ENCODE measurements at regions not wholly inside any gene's neighbourhood (a gene's known extent, or its start where the extent isn't known, plus 50 kb on each side); places are given as distances from the start of the nearest gene placed in this dataset.

DNA sequence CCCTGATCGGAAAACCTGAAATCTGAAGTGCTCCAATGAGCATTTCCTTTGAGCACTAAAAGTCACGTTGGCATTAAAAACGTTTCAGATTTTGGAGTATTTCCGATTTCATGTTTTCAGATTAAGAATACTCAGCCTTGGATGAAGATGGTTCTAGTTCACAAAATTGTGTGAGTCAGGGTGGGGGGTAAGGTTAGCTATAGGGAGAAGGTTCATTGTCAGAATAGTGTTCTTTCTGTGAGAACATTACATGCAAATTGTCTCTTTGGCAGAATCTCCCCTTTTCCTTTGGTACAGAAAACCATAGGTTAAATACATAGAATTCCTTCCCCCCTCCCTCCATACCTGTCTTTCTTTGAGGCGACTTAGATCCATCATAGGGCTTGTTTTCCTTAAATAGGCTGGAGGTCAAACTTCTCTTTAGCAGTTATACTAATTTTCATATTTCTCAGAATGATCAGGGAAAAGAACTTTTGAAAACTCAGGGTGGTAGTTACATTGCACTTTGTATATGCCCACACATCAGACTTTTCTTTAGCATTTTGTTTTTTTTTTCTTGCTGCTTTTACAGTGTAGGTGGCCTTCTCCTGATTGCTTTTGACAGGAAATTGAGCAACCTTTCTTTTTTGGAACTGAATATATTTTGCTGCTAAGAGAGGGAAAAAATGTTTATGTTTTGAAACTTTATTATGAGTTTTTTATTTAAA lies 503.5 kb downstream of the PCNX1 start:
- no peak for DNase-seq
- Mint-ChIP-seq H3K27ac (peak overlapping the region; percentile 53; the same call in 1 of the 2 replicates), H3K4me3 (no peak overlapping the region), H3K27me3 (ENCODE audit: insufficient read depth) (no peaks in the 10 kb centered on the region; the same call in none of the 2 replicates), H3K4me1 (ENCODE audit: low read depth) (peaks cover 88% of the 10 kb centered on the region), H3K36me3 (ENCODE audit: low read depth) (peaks cover 29% of the 10 kb centered on the region), H3K9me3 (no peaks in the 10 kb centered on the region)
- TF ChIP-seq, protein P1, sequence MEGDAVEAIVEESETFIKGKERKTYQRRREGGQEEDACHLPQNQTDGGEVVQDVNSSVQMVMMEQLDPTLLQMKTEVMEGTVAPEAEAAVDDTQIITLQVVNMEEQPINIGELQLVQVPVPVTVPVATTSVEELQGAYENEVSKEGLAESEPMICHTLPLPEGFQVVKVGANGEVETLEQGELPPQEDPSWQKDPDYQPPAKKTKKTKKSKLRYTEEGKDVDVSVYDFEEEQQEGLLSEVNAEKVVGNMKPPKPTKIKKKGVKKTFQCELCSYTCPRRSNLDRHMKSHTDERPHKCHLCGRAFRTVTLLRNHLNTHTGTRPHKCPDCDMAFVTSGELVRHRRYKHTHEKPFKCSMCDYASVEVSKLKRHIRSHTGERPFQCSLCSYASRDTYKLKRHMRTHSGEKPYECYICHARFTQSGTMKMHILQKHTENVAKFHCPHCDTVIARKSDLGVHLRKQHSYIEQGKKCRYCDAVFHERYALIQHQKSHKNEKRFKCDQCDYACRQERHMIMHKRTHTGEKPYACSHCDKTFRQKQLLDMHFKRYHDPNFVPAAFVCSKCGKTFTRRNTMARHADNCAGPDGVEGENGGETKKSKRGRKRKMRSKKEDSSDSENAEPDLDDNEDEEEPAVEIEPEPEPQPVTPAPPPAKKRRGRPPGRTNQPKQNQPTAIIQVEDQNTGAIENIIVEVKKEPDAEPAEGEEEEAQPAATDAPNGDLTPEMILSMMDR (IDR thresholded peaks at IDR 0.05), result no peak

DNA sequence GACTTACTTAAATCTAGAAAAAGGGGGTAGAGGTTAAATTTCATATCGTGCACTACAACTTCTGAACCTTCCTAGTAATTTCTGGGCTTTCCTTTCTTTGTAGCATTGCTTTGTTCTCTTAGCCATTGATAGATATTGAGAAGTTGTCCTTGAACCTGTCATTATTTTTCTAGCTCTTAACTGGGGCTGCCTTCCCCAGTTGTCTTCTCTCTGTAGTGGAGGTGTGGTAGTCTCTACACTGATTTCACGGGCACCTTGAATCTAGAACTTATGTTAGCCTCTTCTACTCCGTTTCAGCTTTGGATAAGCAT lies 504.0 kb downstream of the PCNX1 start:
- Mint-ChIP-seq H3K9me3 (no peaks in the 10 kb centered on the region), H3K27ac (peak overlapping the region; percentile 53), H3K36me3 (ENCODE audit: low read depth) (peaks cover 25% of the 10 kb centered on the region), H3K27me3 (ENCODE audit: insufficient read depth) (no peaks in the 10 kb centered on the region; the same call in none of the 2 replicates), H3K4me1 (ENCODE audit: low read depth) (peaks cover 88% of the 10 kb centered on the region), H3K4me3 (no peak overlapping the region)
- TF ChIP-seq, protein P1 (IDR thresholded peaks at IDR 0.05), result no peak
- DNase-seq, result no peak

DNA sequence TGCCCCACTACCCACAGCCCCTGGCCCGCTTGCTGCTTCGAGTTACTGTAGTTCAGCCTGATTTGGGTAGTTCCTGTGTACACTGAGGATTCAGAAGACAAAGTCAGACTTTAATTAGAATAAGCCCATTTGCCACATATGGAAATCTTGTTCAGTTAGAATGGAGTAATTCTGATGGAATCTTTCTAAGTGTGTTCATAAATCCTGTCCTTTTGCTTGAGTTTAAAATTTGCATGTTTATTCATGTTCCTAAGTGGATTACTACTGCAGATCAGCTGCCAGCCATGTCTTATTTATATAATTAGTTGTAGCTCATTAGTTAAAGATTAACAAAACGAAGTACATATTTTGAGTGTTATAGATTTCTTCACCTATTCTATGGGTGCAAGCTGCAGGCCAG lies 504.5 kb downstream of the PCNX1 start:
- Mint-ChIP-seq H3K9me3 (no peaks in the 10 kb centered on the region), H3K4me3 (peak overlapping the region; percentile 21), H3K27me3 (ENCODE audit: insufficient read depth) (no peaks in the 10 kb centered on the region; the same call in none of the 2 replicates), H3K27ac (peak overlapping the region; percentile 53), H3K36me3 (ENCODE audit: low read depth) (peaks cover 28% of the 10 kb centered on the region), H3K4me1 (ENCODE audit: low read depth) (peaks cover 93% of the 10 kb centered on the region)
- TF ChIP-seq, protein P1 (IDR thresholded peaks at IDR 0.05), result no peak
- no peak for DNase-seq

DNA sequence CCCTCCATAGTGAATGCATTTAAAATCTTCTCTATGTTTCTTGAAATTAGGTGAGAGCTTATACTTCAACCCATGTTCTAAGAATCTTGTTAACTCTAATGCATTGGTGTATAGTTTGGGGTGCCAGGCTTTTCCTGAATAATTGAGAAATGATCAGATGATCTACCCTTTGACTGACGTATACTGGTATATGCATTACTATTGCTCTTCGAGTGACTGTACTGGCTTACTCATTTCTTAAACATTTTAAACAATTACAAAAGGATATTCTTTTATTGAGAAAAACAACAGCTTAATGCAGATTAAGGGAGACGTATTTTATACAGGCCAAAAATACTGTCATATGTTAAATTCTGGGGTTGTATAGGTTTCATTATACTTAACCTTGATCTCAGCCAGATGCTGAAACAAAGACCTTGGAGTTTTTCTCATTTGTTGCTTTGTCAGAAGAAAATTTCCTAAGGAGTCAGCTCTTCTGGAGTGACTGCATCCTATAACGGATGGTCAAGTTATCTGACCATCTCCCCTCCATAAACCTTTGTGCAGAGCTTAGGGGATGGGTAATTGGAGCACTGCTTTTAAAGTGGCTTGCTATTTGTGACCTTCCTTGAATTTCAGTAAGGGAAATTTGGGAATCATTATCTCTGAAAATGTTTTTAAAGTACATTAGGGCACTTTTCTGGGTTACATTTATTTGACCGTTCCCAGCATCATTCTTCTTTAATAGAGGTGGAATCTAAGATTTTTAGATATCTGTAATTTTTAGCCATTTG lies 507.6 kb downstream of the PCNX1 start:
- Mint-ChIP-seq H3K36me3 (ENCODE audit: low read depth) (peaks cover 35% of the 10 kb centered on the region), H3K9me3 (no peaks in the 10 kb centered on the region), H3K27me3 (ENCODE audit: insufficient read depth) (no peaks in the 10 kb centered on the region), H3K4me3 (peak overlapping the region; percentile 66), H3K4me1 (ENCODE audit: low read depth) (peaks cover 86% of the 10 kb centered on the region), H3K27ac (peak overlapping the region; percentile 84)
- TF ChIP-seq, protein P1 (IDR thresholded peaks at IDR 0.05), result no peak
- peak; percentile 51 for DNase-seq

DNA sequence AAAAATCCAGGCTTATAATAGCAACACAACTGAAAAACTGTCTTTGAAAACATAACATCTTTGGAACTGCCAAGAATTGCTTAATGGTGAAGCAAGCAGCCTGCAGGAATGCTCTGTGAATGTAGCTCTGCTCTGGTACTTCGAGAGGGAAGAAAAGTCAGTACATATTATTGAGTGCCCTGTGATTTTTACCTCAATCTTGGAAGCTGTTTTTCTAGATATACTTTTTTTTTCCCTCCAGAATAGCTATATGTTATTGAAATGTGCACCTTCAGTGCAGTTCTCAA lies 508.1 kb downstream of the PCNX1 start:
- TF ChIP-seq, protein P1 (IDR thresholded peaks at IDR 0.05), result no peak
- Mint-ChIP-seq H3K36me3 (ENCODE audit: low read depth) (peaks cover 39% of the 10 kb centered on the region), H3K27me3 (ENCODE audit: insufficient read depth) (no peaks in the 10 kb centered on the region), H3K4me3 (peak overlapping the region; percentile 66), H3K9me3 (no peaks in the 10 kb centered on the region), H3K27ac (peak overlapping the region; percentile 84), H3K4me1 (ENCODE audit: low read depth) (peaks cover 84% of the 10 kb centered on the region)
- peak; percentile 72 for DNase-seq
